ENCODE measurements at regions not wholly inside any gene's neighbourhood (a gene's known extent, or its start where the extent isn't known, plus 50 kb on each side); places are given as distances from the start of the nearest gene placed in this dataset.

DNA sequence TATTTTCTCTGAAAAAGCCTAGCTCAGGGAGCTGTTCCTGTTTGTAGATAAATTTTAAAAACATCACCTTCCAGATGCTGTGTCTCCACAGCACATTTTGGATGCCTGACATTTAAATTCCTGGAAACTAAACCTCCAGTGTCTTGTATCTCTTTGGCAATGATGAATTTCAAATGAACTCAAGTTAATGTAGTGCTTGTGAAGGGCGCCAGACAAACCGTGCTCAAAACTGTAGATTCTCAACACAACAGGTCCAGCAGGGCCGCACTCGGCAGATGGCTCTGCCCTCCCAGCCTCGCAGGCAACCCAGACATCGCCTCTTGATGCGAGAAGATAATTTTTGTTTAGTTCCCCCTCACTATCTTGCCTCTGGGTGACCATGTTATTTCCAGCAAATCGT is 432.9 kb downstream of the VRK1 start:
- Histone ChIP-seq H3K36me3 (ENCODE audit: control insufficient read depth in 1 of 2, insufficient read depth in 2 of 2, low read length in 2 of 2) (no peaks in the 10 kb centered on the region), H3K23ac (ENCODE audit: low read length) (no peak overlapping the region)

DNA sequence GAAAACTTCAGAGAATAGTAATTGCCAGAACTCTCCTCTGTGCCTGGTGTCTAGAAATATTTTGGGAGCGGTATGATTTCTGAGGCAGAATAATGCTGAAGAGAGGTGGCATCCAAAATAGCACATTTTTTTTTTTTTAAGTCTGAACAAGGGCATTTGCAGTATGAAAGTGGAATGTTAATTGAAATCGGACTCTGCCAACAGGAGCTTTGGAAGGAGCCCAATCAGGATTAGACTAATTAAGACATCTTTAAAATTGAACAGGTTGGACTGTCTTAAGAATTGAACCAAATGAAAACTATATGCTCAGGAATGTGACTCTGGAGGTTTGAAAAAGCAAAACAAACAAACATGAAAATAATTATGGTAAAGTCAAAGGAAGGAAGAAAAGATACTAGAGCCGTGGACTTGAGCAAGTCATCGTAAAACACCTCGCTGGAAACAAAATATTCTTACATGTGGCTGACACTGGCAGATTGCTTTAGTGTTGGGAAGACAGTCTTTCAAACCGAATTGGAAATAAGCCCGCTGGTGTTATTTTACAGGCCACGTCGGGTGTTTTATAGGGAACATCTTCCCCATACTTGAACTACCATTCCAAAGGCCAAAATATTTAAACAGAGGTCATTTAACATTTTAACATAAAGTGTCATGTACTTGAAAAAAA is 436.3 kb downstream of the VRK1 start:
- Histone ChIP-seq H4K8ac (ENCODE audit: low read depth, low read length) (no peak overlapping the region), H3K18ac (ENCODE audit: low read length) (no peak overlapping the region), H3K4me3 (ENCODE audit: low read depth, low read length) (no peak overlapping the region), H3K36me3 (ENCODE audit: control insufficient read depth in 1 of 2, insufficient read depth in 2 of 2, low read length in 2 of 2) (no peaks in the 10 kb centered on the region), H3K9ac (ENCODE audit: low read length) (no peak overlapping the region), H3K4me2 (ENCODE audit: low read length) (no peak overlapping the region), H3K27me3 (ENCODE audit: insufficient read depth, low read length) (no peaks in the 10 kb centered on the region), H4K12ac (ENCODE audit: low read depth, low read length) (no peak overlapping the region), H3K23ac (ENCODE audit: low read length) (no peak overlapping the region), H3K27ac (ENCODE audit: low read depth, low read length) (no peak overlapping the region), H3K14ac (ENCODE audit: low read length) (no peak overlapping the region), H2AFZ (ENCODE audit: insufficient read depth, low read length, poor library complexity) (no peak overlapping the region), H3K79me2 (ENCODE audit: control insufficient read depth, insufficient read depth, low read length, poor library complexity) (no peaks in the 10 kb centered on the region), H2BK5ac (ENCODE audit: low read depth, low read length, poor library complexity) (no peak overlapping the region), H3K4ac (ENCODE audit: low read depth, low read length) (no peak overlapping the region), H2BK12ac (ENCODE audit: low read length) (no peak overlapping the region), H3K9me3 (ENCODE audit: insufficient read depth, low read depth, low read length) (no peaks in the 10 kb centered on the region), H3K4me1 (ENCODE audit: control insufficient read depth in 1 of 2, insufficient read depth in 2 of 2, low read length in 2 of 2) (no peaks in the 10 kb centered on the region), H3K79me1 (ENCODE audit: low read length) (no peaks in the 10 kb centered on the region), H4K91ac (ENCODE audit: low read depth, low read length) (no peak overlapping the region), H2AK5ac (ENCODE audit: low read length) (no peak overlapping the region), H2BK120ac (ENCODE audit: insufficient read depth, low read length, poor library complexity) (no peak overlapping the region)
- no peak for DNase-seq
- WGBS (ENCODE audit: extremely low coverage, insufficient coverage, insufficient read length): no CpG with 5 or more reads among the region's 9 CpGs

More for the DNA sequence above, 432.9 kb downstream of the VRK1 start:
- H3K79me2 ChIP-seq (ENCODE audit: control insufficient read depth, insufficient read depth, low read length, poor library complexity): no peaks in the 10 kb centered on the region
- no peak overlapping the region for H4K91ac ChIP-seq (ENCODE audit: low read depth, low read length)
- H4K12ac ChIP-seq (ENCODE audit: low read depth, low read length): no peak overlapping the region
- no peak overlapping the region for H2BK5ac ChIP-seq (ENCODE audit: low read depth, low read length, poor library complexity)
- no peak overlapping the region for H3K4me2 ChIP-seq (ENCODE audit: low read length)
- no peak overlapping the region for H3K18ac ChIP-seq (ENCODE audit: low read length)
- no peak overlapping the region for H3K27ac ChIP-seq (ENCODE audit: low read depth, low read length)
- no peaks in the 10 kb centered on the region for H3K4me1 ChIP-seq (ENCODE audit: control insufficient read depth in 1 of 2, insufficient read depth in 2 of 2, low read length in 2 of 2)
- H3K4ac ChIP-seq (ENCODE audit: low read depth, low read length): no peak overlapping the region
- H3K4me3 ChIP-seq (ENCODE audit: low read depth, low read length): no peak overlapping the region
- WGBS (ENCODE audit: extremely low coverage, insufficient coverage, insufficient read length): no CpG with 5 or more reads among the region's 8 CpGs
- H3K14ac ChIP-seq (ENCODE audit: low read length): no peak overlapping the region
- no peak overlapping the region for H2BK12ac ChIP-seq (ENCODE audit: low read length)
- H2AFZ ChIP-seq (ENCODE audit: insufficient read depth, low read length, poor library complexity): no peak overlapping the region
- H2BK120ac ChIP-seq (ENCODE audit: insufficient read depth, low read length, poor library complexity): no peak overlapping the region
- H2AK5ac ChIP-seq (ENCODE audit: low read length): no peak overlapping the region
- H3K9me3 ChIP-seq (ENCODE audit: insufficient read depth, low read depth, low read length): no peaks in the 10 kb centered on the region
- no peaks in the 10 kb centered on the region for H3K27me3 ChIP-seq (ENCODE audit: insufficient read depth, low read length)
- no peak overlapping the region for H3K9ac ChIP-seq (ENCODE audit: low read length)
- H3K79me1 ChIP-seq (ENCODE audit: low read length): no peaks in the 10 kb centered on the region
- no peak for DNase-seq
- no peak overlapping the region for H4K8ac ChIP-seq (ENCODE audit: low read depth, low read length)

DNA sequence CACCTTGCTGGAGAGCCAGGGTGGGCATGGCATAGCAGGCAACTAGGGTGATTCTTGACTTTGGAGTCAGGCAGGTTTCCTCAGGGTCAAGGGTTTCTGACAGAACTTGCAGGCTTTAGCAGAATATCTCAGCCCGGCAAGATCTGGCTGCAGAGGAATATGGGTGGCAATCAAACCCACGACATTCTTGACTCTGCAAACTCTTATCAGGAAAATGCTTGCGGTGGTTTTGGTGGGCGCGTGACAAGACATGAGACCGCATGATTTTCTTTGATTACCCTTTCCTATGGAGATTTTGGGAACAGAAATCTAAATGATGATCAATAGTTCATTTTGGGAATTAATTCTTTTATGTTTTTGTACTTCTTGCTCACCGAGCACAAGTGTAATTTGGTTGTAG is 449.5 kb downstream of the VRK1 start:
- Histone ChIP-seq H2BK5ac (ENCODE audit: low read depth, low read length, poor library complexity) (no peak overlapping the region), H3K18ac (ENCODE audit: low read length) (no peak overlapping the region), H2BK12ac (ENCODE audit: low read length) (no peak overlapping the region), H3K27ac (ENCODE audit: low read depth, low read length) (no peak overlapping the region), H3K27me3 (ENCODE audit: insufficient read depth, low read length) (no peaks in the 10 kb centered on the region), H2AK5ac (ENCODE audit: low read length) (no peak overlapping the region), H3K23ac (ENCODE audit: low read length) (no peak overlapping the region), H3K79me1 (ENCODE audit: low read length) (no peaks in the 10 kb centered on the region), H3K4me1 (ENCODE audit: control insufficient read depth in 1 of 2, insufficient read depth in 2 of 2, low read length in 2 of 2) (no peaks in the 10 kb centered on the region), H3K4me2 (ENCODE audit: low read length) (no peak overlapping the region), H2BK120ac (ENCODE audit: insufficient read depth, low read length, poor library complexity) (no peak overlapping the region), H3K9ac (ENCODE audit: low read length) (no peak overlapping the region), H4K91ac (ENCODE audit: low read depth, low read length) (no peak overlapping the region), H3K4me3 (ENCODE audit: low read depth, low read length) (no peak overlapping the region), H3K79me2 (ENCODE audit: control insufficient read depth, insufficient read depth, low read length, poor library complexity) (no peaks in the 10 kb centered on the region), H4K12ac (ENCODE audit: low read depth, low read length) (no peak overlapping the region), H3K9me3 (ENCODE audit: insufficient read depth, low read depth, low read length) (no peaks in the 10 kb centered on the region), H3K36me3 (ENCODE audit: control insufficient read depth in 1 of 2, insufficient read depth in 2 of 2, low read length in 2 of 2) (no peaks in the 10 kb centered on the region), H3K14ac (ENCODE audit: low read length) (no peak overlapping the region), H3K4ac (ENCODE audit: low read depth, low read length) (no peak overlapping the region), H2AFZ (ENCODE audit: insufficient read depth, low read length, poor library complexity) (no peak overlapping the region), H4K8ac (ENCODE audit: low read depth, low read length) (no peak overlapping the region)
- DNase-seq: no peak
- no CpG with 5 or more reads among the region's 7 CpGs for WGBS (ENCODE audit: extremely low coverage, insufficient coverage, insufficient read length)

DNA sequence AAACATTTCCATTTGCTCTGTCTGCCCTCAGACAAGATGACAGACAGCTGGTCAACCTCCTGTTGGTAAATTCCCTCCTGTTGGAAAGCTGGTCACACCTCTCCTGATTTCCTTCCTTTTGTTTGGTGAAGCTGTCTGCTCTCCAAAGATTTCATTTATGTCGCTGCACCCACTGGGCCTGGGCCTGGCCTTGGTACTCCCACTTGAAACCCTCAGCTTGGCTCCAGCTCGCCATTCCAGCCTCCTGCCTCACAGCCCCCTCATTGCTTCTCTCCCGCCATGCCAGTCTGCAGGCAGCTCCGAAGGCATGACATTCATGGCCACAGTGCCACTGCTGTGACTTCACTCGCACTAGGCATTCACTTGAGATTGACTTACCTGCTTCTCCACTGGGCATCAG is 451.8 kb downstream of the VRK1 start:
- H2BK12ac ChIP-seq (ENCODE audit: low read length): no peak overlapping the region
- no peak overlapping the region for H2AFZ ChIP-seq (ENCODE audit: insufficient read depth, low read length, poor library complexity)
- no peak overlapping the region for H4K12ac ChIP-seq (ENCODE audit: low read depth, low read length)
- no peak overlapping the region for H3K23ac ChIP-seq (ENCODE audit: low read length)
- H3K36me3 ChIP-seq (ENCODE audit: control insufficient read depth in 1 of 2, insufficient read depth in 2 of 2, low read length in 2 of 2): no peaks in the 10 kb centered on the region
- WGBS (ENCODE audit: extremely low coverage, insufficient coverage, insufficient read length): no CpG with 5 or more reads among the region's 5 CpGs
- H2BK5ac ChIP-seq (ENCODE audit: low read depth, low read length, poor library complexity): no peak overlapping the region
- DNase-seq: no peak
- no peaks in the 10 kb centered on the region for H3K79me1 ChIP-seq (ENCODE audit: low read length)
- no peak overlapping the region for H3K14ac ChIP-seq (ENCODE audit: low read length)
- H3K9ac ChIP-seq (ENCODE audit: low read length): no peak overlapping the region
- H3K27ac ChIP-seq (ENCODE audit: low read depth, low read length): no peak overlapping the region
- no peaks in the 10 kb centered on the region for H3K27me3 ChIP-seq (ENCODE audit: insufficient read depth, low read length)
- no peak overlapping the region for H3K4me3 ChIP-seq (ENCODE audit: low read depth, low read length)
- no peak overlapping the region for H3K18ac ChIP-seq (ENCODE audit: low read length)
- no peaks in the 10 kb centered on the region for H3K79me2 ChIP-seq (ENCODE audit: control insufficient read depth, insufficient read depth, low read length, poor library complexity)
- no peak overlapping the region for H2BK120ac ChIP-seq (ENCODE audit: insufficient read depth, low read length, poor library complexity)
- no peak overlapping the region for H4K8ac ChIP-seq (ENCODE audit: low read depth, low read length)
- no peak overlapping the region for H4K91ac ChIP-seq (ENCODE audit: low read depth, low read length)
- no peaks in the 10 kb centered on the region for H3K4me1 ChIP-seq (ENCODE audit: control insufficient read depth in 1 of 2, insufficient read depth in 2 of 2, low read length in 2 of 2)
- H3K4me2 ChIP-seq (ENCODE audit: low read length): no peak overlapping the region
- no peak overlapping the region for H3K4ac ChIP-seq (ENCODE audit: low read depth, low read length)
- no peak overlapping the region for H2AK5ac ChIP-seq (ENCODE audit: low read length)
- no peaks in the 10 kb centered on the region for H3K9me3 ChIP-seq (ENCODE audit: insufficient read depth, low read depth, low read length)
